Cardiac muscle cell (in vitro differentiated cells and primary cell): ENCODE measurements at regions not wholly inside any gene's neighbourhood (a gene's known extent, or its start where the extent isn't known, plus 50 kb on each side); places are given as distances from the start of the nearest gene placed in this dataset.

ENCODE experiments used
- DNase-seq, 2 donors: peaks; one replicate each; pipeline versions ENCODE4 v3.0.0 to v3.0.0-alpha.2; 2010 to 2017; ENCODE audit warnings: low read depth in 1 of 2, low spot score in 1 of 2
- H3K27ac ChIP-seq: fragments of 200-600 bp; sonication (generic); 2 replicates; pipeline ENCODE4 v1.5.1; 2016
- H3K27me3 ChIP-seq: fragments of 200-600 bp; sonication (generic); 2 replicates; pipeline ENCODE4 v1.6.0; 2016; ENCODE audit warnings: control low read depth
- H3K36me3 ChIP-seq: fragments of 200-600 bp; sonication (generic); 2 replicates; pipeline ENCODE4 v1.5.1; 2016; ENCODE audit warnings: control low read depth
- H3K4me1 ChIP-seq: fragments of 200-600 bp; sonication (generic); 2 replicates; pipeline ENCODE4 v1.8.1; 2017; ENCODE audit warnings: low read depth, mild to moderate bottlenecking, mixed run types
- H3K4me3 ChIP-seq: fragments of 200-600 bp; sonication (generic); 2 replicates; pipeline ENCODE4 v1.5.1; 2016; ENCODE audit warnings: mild to moderate bottlenecking
- H3K9me3 ChIP-seq: fragments of 200-600 bp; sonication (generic); 2 replicates; pipeline ENCODE4 v1.5.1; 2017; ENCODE audit warnings: low read depth, mild to moderate bottlenecking, control low read depth
- CTCF ChIP-seq: IDR thresholded peaks from 2 replicates; pipeline ENCODE4 v1.5.1; 2012; ENCODE audit warnings: low read depth, mild to moderate bottlenecking, low read length

GRCh38 chr2:107615039-107615438, 211.7 kb upstream of the RGPD4 start:
- DNase-seq, result no peak
- no peak for TF ChIP-seq CTCF
- Histone ChIP-seq H3K4me1 (no peaks in the 10 kb centered on the region), H3K27me3 (no peaks in the 10 kb centered on the region), H3K4me3 (no peak overlapping the region), H3K36me3 (no peaks in the 10 kb centered on the region), H3K27ac (no peak overlapping the region), H3K9me3 (peaks cover 3% of the 10 kb centered on the region)

- Histone ChIP-seq H3K9me3 (peaks cover 3% of the 10 kb centered on the region), H3K4me3 (no peak overlapping the region), H3K4me1 (no peaks in the 10 kb centered on the region), H3K36me3 (no peaks in the 10 kb centered on the region), H3K27me3 (no peaks in the 10 kb centered on the region), H3K27ac (no peak overlapping the region)
- no peak for DNase-seq
- TF ChIP-seq CTCF, result no peak
Measured at GRCh38 chr2:107618769-107619168, 207.9 kb upstream of the RGPD4 start.

- Histone ChIP-seq H3K27me3 (no peaks in the 10 kb centered on the region), H3K27ac (no peak overlapping the region), H3K4me3 (no peak overlapping the region), H3K4me1 (no peaks in the 10 kb centered on the region), H3K36me3 (no peaks in the 10 kb centered on the region), H3K9me3 (peaks cover 3% of the 10 kb centered on the region)
- TF ChIP-seq CTCF, result no peak
- DNase-seq, result no peak
Measured at GRCh38 chr2:107621186-107622165, 205.2 kb upstream of the RGPD4 start.

- Histone ChIP-seq H3K9me3 (peaks cover 3% of the 10 kb centered on the region), H3K4me3 (no peak overlapping the region), H3K36me3 (no peaks in the 10 kb centered on the region), H3K27me3 (no peaks in the 10 kb centered on the region), H3K4me1 (no peaks in the 10 kb centered on the region), H3K27ac (no peak overlapping the region)
- no peak for TF ChIP-seq CTCF
- DNase-seq, result peak in 1 of 2 donors; percentile 1
Measured at GRCh38 chr2:107622741-107623310, 203.9 kb upstream of the RGPD4 start.

- H3K4me1 ChIP-seq, result no peaks in the 10 kb centered on the region
- TF ChIP-seq CTCF, result no peak
- no peaks in the 10 kb centered on the region for H3K27me3 ChIP-seq
- H3K36me3 ChIP-seq, result no peaks in the 10 kb centered on the region
- DNase-seq, result no peak
- H3K4me3 ChIP-seq, result no peak overlapping the region
- H3K9me3 ChIP-seq, result no peaks in the 10 kb centered on the region
- no peak overlapping the region for H3K27ac ChIP-seq
Measured at GRCh38 chr2:107625982-107626381, 200.7 kb upstream of the RGPD4 start.
